Stomach smooth muscle (tissue), 2 donors: ENCODE measurements at regions not wholly inside any gene's neighbourhood (a gene's known extent, or its start where the extent isn't known, plus 50 kb on each side); places are given as distances from the start of the nearest gene placed in this dataset.

ENCODE experiments used
- H3K27ac ChIP-seq: one replicate; pipeline ENCODE4 v1.7.0; 2013; ENCODE audit warnings: mild to moderate bottlenecking, low read length, inconsistent platforms
- H3K27me3 ChIP-seq, 2 donors: one replicate each; pipeline ENCODE4 v1.7.0; 2013; ENCODE audit warnings: low read length in 2 of 2; ENCODE audit not compliant: insufficient read depth in 2 of 2, control insufficient read depth in 1 of 2
- H3K36me3 ChIP-seq, 2 donors: one replicate each; pipeline ENCODE4 v1.7.0; 2013; ENCODE audit warnings: low read length in 2 of 2; ENCODE audit not compliant: control insufficient read depth in 2 of 2, insufficient read depth in 2 of 2
- H3K4me1 ChIP-seq: one replicate; pipeline ENCODE4 v1.7.0; 2013; ENCODE audit warnings: low read length; ENCODE audit not compliant: control insufficient read depth, insufficient read depth
- H3K4me3 ChIP-seq, 2 donors: one replicate each; pipeline ENCODE4 v1.7.0; 2013; ENCODE audit warnings: low read length in 2 of 2
- H3K9ac ChIP-seq, 2 donors: one replicate each; pipeline ENCODE4 v1.7.0; 2013; ENCODE audit warnings: low read length in 2 of 2, mild to moderate bottlenecking in 1 of 2
- H3K9me3 ChIP-seq, 2 donors: one replicate each; pipeline ENCODE4 v1.7.0; 2013; ENCODE audit warnings: low read length in 2 of 2; ENCODE audit not compliant: control insufficient read depth in 2 of 2
- donor health status: healthy.
- donor health status: Pancreatic carcinoma.

- H3K9me3 ChIP-seq = no peaks in the 10 kb centered on the region
- H3K27ac ChIP-seq = no peak overlapping the region
These were observed 671.8 kb downstream of the RPS29 start for GRCh38 chr14:48914382-48914781.

GRCh38 chr14:48900565-48900964 lies 685.6 kb downstream of the RPS29 start:
- no peak overlapping the region for H3K9ac ChIP-seq
- H3K4me3 ChIP-seq = no peak overlapping the region
- no peak overlapping the region for H3K27ac ChIP-seq
- H3K27me3 ChIP-seq = no peaks in the 10 kb centered on the region
- no peaks in the 10 kb centered on the region for H3K9me3 ChIP-seq
- no peaks in the 10 kb centered on the region for H3K4me1 ChIP-seq
- no peaks in the 10 kb centered on the region for H3K36me3 ChIP-seq

More at GRCh38 chr14:48914382-48914781, 671.8 kb downstream of the RPS29 start:
- Histone ChIP-seq H3K4me3 (no peak overlapping the region), H3K27me3 (no peaks in the 10 kb centered on the region), H3K36me3 (no peaks in the 10 kb centered on the region), H3K9ac (no peak overlapping the region), H3K4me1 (no peaks in the 10 kb centered on the region)

GRCh38 chr14:48890333-48890732 lies 695.8 kb downstream of the RPS29 start:
- Histone ChIP-seq H3K9me3 (no peaks in the 10 kb centered on the region), H3K4me3 (no peak overlapping the region), H3K9ac (no peak overlapping the region), H3K27me3 (no peaks in the 10 kb centered on the region), H3K27ac (no peak overlapping the region), H3K36me3 (no peaks in the 10 kb centered on the region), H3K4me1 (no peaks in the 10 kb centered on the region)

GRCh38 chr14:48876806-48877340 lies 709.3 kb downstream of the RPS29 start:
- H3K4me3 ChIP-seq = no peak overlapping the region
- no peak overlapping the region for H3K9ac ChIP-seq
- H3K36me3 ChIP-seq = no peaks in the 10 kb centered on the region
- no peaks in the 10 kb centered on the region for H3K4me1 ChIP-seq
- H3K27ac ChIP-seq = no peak overlapping the region
- H3K27me3 ChIP-seq = no peaks in the 10 kb centered on the region
- H3K9me3 ChIP-seq = no peaks in the 10 kb centered on the region

- no peaks in the 10 kb centered on the region for H3K4me1 ChIP-seq
- H3K27ac ChIP-seq = no peak overlapping the region
- H3K27me3 ChIP-seq = no peaks in the 10 kb centered on the region
- no peaks in the 10 kb centered on the region for H3K36me3 ChIP-seq
- H3K9ac ChIP-seq = no peak overlapping the region
- H3K4me3 ChIP-seq = no peak overlapping the region
- no peaks in the 10 kb centered on the region for H3K9me3 ChIP-seq
These were observed 711.5 kb downstream of the RPS29 start for GRCh38 chr14:48874711-48875110.

- H3K27ac ChIP-seq = no peak overlapping the region
- no peaks in the 10 kb centered on the region for H3K36me3 ChIP-seq
- H3K4me1 ChIP-seq = no peaks in the 10 kb centered on the region
- no peak overlapping the region for H3K4me3 ChIP-seq
- no peaks in the 10 kb centered on the region for H3K9me3 ChIP-seq
- no peaks in the 10 kb centered on the region for H3K27me3 ChIP-seq
- no peak overlapping the region for H3K9ac ChIP-seq
These were observed 728.8 kb downstream of the RPS29 start for GRCh38 chr14:48857366-48857765.

- Histone ChIP-seq H3K9ac (no peak overlapping the region), H3K27me3 (no peaks in the 10 kb centered on the region), H3K4me3 (no peak overlapping the region), H3K9me3 (no peaks in the 10 kb centered on the region), H3K4me1 (no peaks in the 10 kb centered on the region), H3K36me3 (no peaks in the 10 kb centered on the region), H3K27ac (no peak overlapping the region)
These were observed 733.0 kb downstream of the RPS29 start for GRCh38 chr14:48853159-48853558.

- no peak overlapping the region for H3K4me3 ChIP-seq
- H3K27ac ChIP-seq = no peak overlapping the region
- H3K9me3 ChIP-seq = no peaks in the 10 kb centered on the region
- H3K9ac ChIP-seq = no peak overlapping the region
- no peaks in the 10 kb centered on the region for H3K27me3 ChIP-seq
- no peaks in the 10 kb centered on the region for H3K4me1 ChIP-seq
- no peaks in the 10 kb centered on the region for H3K36me3 ChIP-seq
These were observed 736.3 kb downstream of the RPS29 start for GRCh38 chr14:48849741-48850322.

GRCh38 chr14:48842785-48843184 lies 743.4 kb downstream of the RPS29 start:
- no peak overlapping the region for H3K27ac ChIP-seq

GRCh38 chr14:48826058-48826457 lies 760.1 kb downstream of the RPS29 start:
- no peak overlapping the region for H3K27ac ChIP-seq
- no peak overlapping the region for H3K4me3 ChIP-seq
- H3K4me1 ChIP-seq = no peaks in the 10 kb centered on the region
- H3K9ac ChIP-seq = no peak overlapping the region
- H3K36me3 ChIP-seq = no peaks in the 10 kb centered on the region
- no peaks in the 10 kb centered on the region for H3K9me3 ChIP-seq
- H3K27me3 ChIP-seq = no peaks in the 10 kb centered on the region

More at GRCh38 chr14:48842785-48843184, 743.4 kb downstream of the RPS29 start:
- Histone ChIP-seq H3K9me3 (no peaks in the 10 kb centered on the region), H3K27me3 (no peaks in the 10 kb centered on the region), H3K9ac (no peak overlapping the region), H3K4me1 (no peaks in the 10 kb centered on the region), H3K4me3 (no peak overlapping the region), H3K36me3 (no peaks in the 10 kb centered on the region)

- H3K9me3 ChIP-seq = no peaks in the 10 kb centered on the region
- H3K4me3 ChIP-seq = no peak overlapping the region
- no peak overlapping the region for H3K27ac ChIP-seq
- no peaks in the 10 kb centered on the region for H3K27me3 ChIP-seq
- H3K4me1 ChIP-seq = no peaks in the 10 kb centered on the region
- no peaks in the 10 kb centered on the region for H3K36me3 ChIP-seq
- H3K9ac ChIP-seq = no peak overlapping the region
These were observed 771.6 kb downstream of the RPS29 start for GRCh38 chr14:48814562-48814961.
